Loucy (cell line): ENCODE measurements at regions not wholly inside any gene's neighbourhood (a gene's known extent, or its start where the extent isn't known, plus 50 kb on each side); places are given as distances from the start of the nearest gene placed in this dataset.

ENCODE experiments used
- EZH2phosphoT487 ChIP-seq: fragments of 200-600 bp; IDR thresholded peaks from 2 replicates; pipeline ENCODE4 v1.6.1; 2018; ENCODE audit warnings: antibody characterized with exemption, mild to moderate bottlenecking, moderate library complexity, borderline replicate concordance
- TF ChIP-seq, protein P1 (sequence below): fragments of 200-600 bp; sonication (generic); conservative IDR thresholded peaks from 2 replicates; pipeline ENCODE4 v1.5.1; 2014; ENCODE audit warnings: mild to moderate bottlenecking, antibody characterized with exemption, low read length

DNA sequence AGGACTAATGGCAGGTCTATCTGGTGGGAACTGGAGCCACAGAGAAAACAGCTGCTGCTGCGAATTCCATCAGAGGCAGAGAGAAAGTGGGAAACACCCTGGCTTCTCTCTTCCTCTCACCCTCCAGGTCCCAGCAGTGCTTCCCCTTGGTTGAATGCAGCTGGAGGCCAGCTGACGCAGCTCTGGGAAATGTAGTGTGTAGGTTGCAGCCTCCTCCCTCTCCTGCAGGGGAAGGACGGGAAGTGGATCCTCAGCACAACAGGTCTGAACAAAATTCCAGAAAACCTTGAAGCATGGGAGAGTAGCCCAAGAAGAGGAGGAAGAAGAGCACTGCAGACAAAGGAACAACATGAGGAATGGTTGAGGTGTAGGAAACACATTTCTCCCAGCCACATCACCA lies 67.8 kb upstream of the MMP2 start:
- TF ChIP-seq, protein P1, sequence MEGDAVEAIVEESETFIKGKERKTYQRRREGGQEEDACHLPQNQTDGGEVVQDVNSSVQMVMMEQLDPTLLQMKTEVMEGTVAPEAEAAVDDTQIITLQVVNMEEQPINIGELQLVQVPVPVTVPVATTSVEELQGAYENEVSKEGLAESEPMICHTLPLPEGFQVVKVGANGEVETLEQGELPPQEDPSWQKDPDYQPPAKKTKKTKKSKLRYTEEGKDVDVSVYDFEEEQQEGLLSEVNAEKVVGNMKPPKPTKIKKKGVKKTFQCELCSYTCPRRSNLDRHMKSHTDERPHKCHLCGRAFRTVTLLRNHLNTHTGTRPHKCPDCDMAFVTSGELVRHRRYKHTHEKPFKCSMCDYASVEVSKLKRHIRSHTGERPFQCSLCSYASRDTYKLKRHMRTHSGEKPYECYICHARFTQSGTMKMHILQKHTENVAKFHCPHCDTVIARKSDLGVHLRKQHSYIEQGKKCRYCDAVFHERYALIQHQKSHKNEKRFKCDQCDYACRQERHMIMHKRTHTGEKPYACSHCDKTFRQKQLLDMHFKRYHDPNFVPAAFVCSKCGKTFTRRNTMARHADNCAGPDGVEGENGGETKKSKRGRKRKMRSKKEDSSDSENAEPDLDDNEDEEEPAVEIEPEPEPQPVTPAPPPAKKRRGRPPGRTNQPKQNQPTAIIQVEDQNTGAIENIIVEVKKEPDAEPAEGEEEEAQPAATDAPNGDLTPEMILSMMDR = no peak
- TF ChIP-seq EZH2phosphoT487 = no peak
